NB4 (cell line): ENCODE measurements at regions not wholly inside any gene's neighbourhood (a gene's known extent, or its start where the extent isn't known, plus 50 kb on each side); places are given as distances from the start of the nearest gene placed in this dataset.
A peak's percentile ranks its signal among the peaks of the same experiment; 100 is the strongest.
"Not testable (repeated sequence)": the region's sequence is repeated elsewhere in the genome, so short reads cannot be mapped to it uniquely, and the experiment has no call there.

Experiments
- DNase-seq: peaks from one replicate; pipeline ENCODE4 v3.0.0; 2010; ENCODE audit warnings: low read depth
- H3K4me3 ChIP-seq: one replicate; pipeline ENCODE4 v1.5.1; 2011; ENCODE audit warnings: mild to moderate bottlenecking, low read depth, low read length, moderate library complexity
- CTCF ChIP-seq: IDR thresholded peaks from one replicate; pipeline ENCODE4 v1.5.1; 2012; ENCODE audit warnings: low read depth, low read length
- MAX ChIP-seq: IDR thresholded peaks from 2 replicates; pipeline ENCODE4 v1.6.1; 2011; ENCODE audit warnings: low read depth, low read length
- MYC ChIP-seq: IDR thresholded peaks from 2 replicates; pipeline ENCODE4 v1.6.1; 2011; ENCODE audit warnings: low read depth, low read length
- POLR2A ChIP-seq: IDR thresholded peaks from 2 replicates; pipeline ENCODE4 v1.6.1; 2011; ENCODE audit warnings: mild to moderate bottlenecking; ENCODE audit not compliant: insufficient read length; ENCODE audit errors: extremely low read depth

GRCh38 chr16:88170528-88170991 lies 212.2 kb upstream of the ZNF469 start:
- no peak for TF ChIP-seq CTCF
- TF ChIP-seq POLR2A = no peak
- no peak for TF ChIP-seq MAX
- TF ChIP-seq MYC = no peak
- DNase-seq = peak; percentile 59
- no peak overlapping the region for H3K4me3 ChIP-seq

- not testable (repeated sequence) for DNase-seq, H3K4me3 ChIP-seq
Measured at GRCh38 chr16:88171126-88171525, 211.6 kb upstream of the ZNF469 start.

- H3K4me3 ChIP-seq, DNase-seq: not testable (repeated sequence)
Measured at GRCh38 chr16:88176184-88176583, 206.6 kb upstream of the ZNF469 start.

- H3K4me3 ChIP-seq = not testable (repeated sequence)
Measured at GRCh38 chr16:88176591-88177180, 206.1 kb upstream of the ZNF469 start.

GRCh38 chr16:88178251-88178650 lies 204.5 kb upstream of the ZNF469 start:
- H3K4me3 ChIP-seq, DNase-seq: not testable (repeated sequence)

More at GRCh38 chr16:88176591-88177180, 206.1 kb upstream of the ZNF469 start:
- not testable (repeated sequence) for DNase-seq

GRCh38 chr16:88178896-88179295 lies 203.9 kb upstream of the ZNF469 start:
- not testable (repeated sequence) for H3K4me3 ChIP-seq, DNase-seq

GRCh38 chr16:88182967-88183881 lies 199.5 kb upstream of the ZNF469 start:
- DNase-seq, H3K4me3 ChIP-seq: not testable (repeated sequence)

- DNase-seq, H3K4me3 ChIP-seq: not testable (repeated sequence)
Measured at GRCh38 chr16:88184053-88184452, 198.7 kb upstream of the ZNF469 start.

GRCh38 chr16:88184566-88185355 lies 198.0 kb upstream of the ZNF469 start:
- H3K4me3 ChIP-seq = not testable (repeated sequence)

GRCh38 chr16:88185406-88185805 lies 197.4 kb upstream of the ZNF469 start:
- not testable (repeated sequence) for H3K4me3 ChIP-seq

More at GRCh38 chr16:88184566-88185355, 198.0 kb upstream of the ZNF469 start:
- DNase-seq = not testable (repeated sequence)

GRCh38 chr16:88185976-88186888 lies 196.5 kb upstream of the ZNF469 start:
- peak; percentile 54 for DNase-seq
- H3K4me3 ChIP-seq = not testable (repeated sequence)

More at GRCh38 chr16:88185406-88185805, 197.4 kb upstream of the ZNF469 start:
- not testable (repeated sequence) for DNase-seq

GRCh38 chr16:88186889-88187870 lies 195.6 kb upstream of the ZNF469 start:
- DNase-seq, H3K4me3 ChIP-seq: not testable (repeated sequence)

GRCh38 chr16:88188171-88188895 lies 194.4 kb upstream of the ZNF469 start:
- not testable (repeated sequence) for H3K4me3 ChIP-seq, DNase-seq

- not testable (repeated sequence) for H3K4me3 ChIP-seq, DNase-seq
Measured at GRCh38 chr16:88190592-88191095, 192.1 kb upstream of the ZNF469 start.
